Ovary (tissue), 7 donors: ENCODE measurements at regions not wholly inside any gene's neighbourhood (a gene's known extent, or its start where the extent isn't known, plus 50 kb on each side); places are given as distances from the start of the nearest gene placed in this dataset.

Experiments used
- DNase-seq, 5 donors: peaks; one replicate each; pipeline ENCODE4 v3.0.0-alpha.2; 2019 to 2020
- H3K27ac ChIP-seq, 2 donors: fragments of 200-600 bp; one replicate each; pipeline versions ENCODE4 v1.5.1 to v1.8.0; 2019 to 2022
- H3K27me3 ChIP-seq: fragments of 200-600 bp; one replicate; pipeline ENCODE4 v1.8.0; 2022
- H3K36me3 ChIP-seq: fragments of 200-600 bp; sonication (generic); one replicate; pipeline ENCODE4 v1.5.1; 2019
- H3K4me1 ChIP-seq: one replicate; pipeline ENCODE4 v1.8.1; 2013; ENCODE audit warnings: mild to moderate bottlenecking, moderate library complexity; ENCODE audit not compliant: insufficient read depth
- H3K4me3 ChIP-seq: fragments of 200-600 bp; sonication (generic); one replicate; pipeline ENCODE4 v1.5.1; 2017
- H3K9me3 ChIP-seq, 2 donors: fragments of 200-600 bp in 1 of 2; sonication (generic) in 1 of 2; one replicate each; pipeline versions ENCODE4 v1.5.1 to v1.8.1; 2013 to 2019; ENCODE audit warnings: mild to moderate bottlenecking in 1 of 2, moderate library complexity in 1 of 2
- EP300 ChIP-seq: sonication (generic); formaldehyde crosslinking; IDR thresholded peaks from one replicate; pipeline ENCODE4 v1.6.1; 2017; ENCODE audit warnings: antibody characterized with exemption
- POLR2A ChIP-seq: fragments of 450-650 bp; IDR thresholded peaks from one replicate; pipeline ENCODE4 v1.6.1; 2017; ENCODE audit warnings: antibody characterized with exemption, mild to moderate bottlenecking, moderate library complexity
- WGBS, 3 donors: extraction: QIAGEN DNeasy Blood & Tissue Kit in 1 of 3; methylation state at CpG; one replicate each; pipeline versions ENCODE4 v1.1.5 to v1.1.7; 2013 to 2017; 5-methylcytosine and 5-hydroxymethylcytosine counted together
- intact Hi-C, 4 donors: fragments of 100-400 bp; cut with DNase I; formaldehyde crosslinking; loops; one replicate each; pipeline versions ENCODE4 v1.11.0 to v1.15.1; 2022 to 2023
- TF ChIP-seq, protein P1 (sequence below), 3 donors: fragments of 450-650 bp in 2 of 3; fragments of 200-600 bp in 1 of 3; IDR thresholded peaks; one replicate each; pipeline versions ENCODE4 v1.5.1 to v1.8.0; 2016 to 2022; ENCODE audit warnings: antibody characterized with exemption in 3 of 3, mild to moderate bottlenecking in 1 of 3
- donor health status: DM: no; HTN: no; CAD: no; lungs with moderate emphysema.
- donor health status: DM: no; HTN: no; CAD: no.
- donor health status: Bipolar disorder and iron deficiency.
- donor health status: DM: no; HTN: no; CAD: no.
- donor health status: DM: yes; HTN: yes; CAD: no.

DNA sequence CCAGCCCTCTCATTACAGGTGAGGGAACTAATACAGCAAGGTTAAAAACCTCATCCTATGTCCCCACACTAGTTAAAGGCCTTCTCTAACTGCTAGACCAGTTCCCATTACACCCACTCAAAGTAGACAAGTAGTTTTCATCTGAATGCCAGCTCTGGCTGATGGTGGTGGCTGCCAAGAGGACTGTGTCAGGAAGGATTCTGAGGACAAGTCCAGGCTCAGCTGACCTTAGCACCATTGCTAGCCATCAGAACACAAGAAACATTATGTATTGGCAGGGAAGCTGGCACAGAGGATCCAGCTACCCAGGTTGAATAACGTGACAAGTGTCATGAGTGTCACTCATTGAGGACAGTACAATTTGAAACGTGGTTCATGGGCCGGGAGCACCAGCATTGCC is 163.4 kb downstream of the HSD17B3 start:
- no peak for DNase-seq
- H3K4me1 ChIP-seq, result peaks cover 18% of the 10 kb centered on the region

DNA sequence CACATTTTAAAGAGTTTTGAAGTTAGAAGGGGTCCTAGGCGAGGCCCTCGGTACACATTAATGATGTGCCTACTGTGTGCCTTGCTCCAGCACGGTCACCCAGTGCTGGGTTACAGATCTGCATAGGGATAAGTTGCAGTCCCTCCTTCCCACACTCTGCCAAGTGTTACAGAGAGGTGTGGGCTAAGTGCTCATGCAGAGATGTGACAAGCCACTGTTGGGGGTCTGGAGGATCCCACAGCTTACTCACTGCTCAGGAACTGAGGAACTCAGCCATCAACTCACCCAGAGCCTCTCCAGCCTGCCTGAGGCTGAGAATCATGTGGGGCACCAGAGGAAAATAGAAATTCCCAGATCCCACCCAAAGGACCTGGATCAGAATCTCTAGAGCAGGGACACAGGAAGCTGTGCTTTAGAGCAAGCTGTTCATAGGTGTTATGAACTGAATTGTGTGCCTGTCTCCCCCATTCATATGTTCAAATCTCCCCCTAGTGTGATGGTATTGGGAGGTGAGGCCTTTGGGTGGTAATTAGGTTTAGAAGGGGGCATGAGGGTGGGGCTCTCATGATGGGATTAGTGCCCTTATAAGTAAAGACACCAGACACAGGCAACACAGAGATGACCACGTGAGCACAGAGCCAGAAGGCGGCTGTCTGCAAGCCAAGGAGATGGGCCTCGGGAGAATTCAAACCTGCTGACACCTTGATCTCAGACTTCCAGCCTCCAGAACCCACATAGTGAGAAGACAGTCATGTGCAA is 164.1 kb downstream of the HSD17B3 start:
- Histone ChIP-seq H3K4me3 (no peak overlapping the region), H3K27me3 (no peaks in the 10 kb centered on the region), H3K9me3 (no peaks in the 10 kb centered on the region), H3K27ac (peak overlapping the region in 1 of 2 donors; percentile 50), H3K4me1 (peaks cover 18% of the 10 kb centered on the region), H3K36me3 (no peaks in the 10 kb centered on the region)
- intact Hi-C loops, result no loop called here
- TF ChIP-seq EP300 (no peak), POLR2A (no peak)
- TF ChIP-seq, protein P1, sequence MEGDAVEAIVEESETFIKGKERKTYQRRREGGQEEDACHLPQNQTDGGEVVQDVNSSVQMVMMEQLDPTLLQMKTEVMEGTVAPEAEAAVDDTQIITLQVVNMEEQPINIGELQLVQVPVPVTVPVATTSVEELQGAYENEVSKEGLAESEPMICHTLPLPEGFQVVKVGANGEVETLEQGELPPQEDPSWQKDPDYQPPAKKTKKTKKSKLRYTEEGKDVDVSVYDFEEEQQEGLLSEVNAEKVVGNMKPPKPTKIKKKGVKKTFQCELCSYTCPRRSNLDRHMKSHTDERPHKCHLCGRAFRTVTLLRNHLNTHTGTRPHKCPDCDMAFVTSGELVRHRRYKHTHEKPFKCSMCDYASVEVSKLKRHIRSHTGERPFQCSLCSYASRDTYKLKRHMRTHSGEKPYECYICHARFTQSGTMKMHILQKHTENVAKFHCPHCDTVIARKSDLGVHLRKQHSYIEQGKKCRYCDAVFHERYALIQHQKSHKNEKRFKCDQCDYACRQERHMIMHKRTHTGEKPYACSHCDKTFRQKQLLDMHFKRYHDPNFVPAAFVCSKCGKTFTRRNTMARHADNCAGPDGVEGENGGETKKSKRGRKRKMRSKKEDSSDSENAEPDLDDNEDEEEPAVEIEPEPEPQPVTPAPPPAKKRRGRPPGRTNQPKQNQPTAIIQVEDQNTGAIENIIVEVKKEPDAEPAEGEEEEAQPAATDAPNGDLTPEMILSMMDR (IDR thresholded peaks at IDR 0.05), result no peak
- 56 to 64% (median 60%) methylated on average over 6 of the region's 6 CpGs for WGBS, 3 donors
- DNase-seq, result no peak

More for the DNA sequence above, 163.4 kb downstream of the HSD17B3 start:
- 87 to 93% (median 90%) methylated on average over 3 of the region's 3 CpGs for WGBS, 3 donors
- Histone ChIP-seq H3K27ac (no peak overlapping the region), H3K9me3 (no peaks in the 10 kb centered on the region), H3K27me3 (no peaks in the 10 kb centered on the region), H3K4me3 (no peak overlapping the region), H3K36me3 (no peaks in the 10 kb centered on the region)
- TF ChIP-seq POLR2A, result no peak
- TF ChIP-seq EP300, result no peak
- TF ChIP-seq, protein P1 (IDR thresholded peaks at IDR 0.05), result no peak
- intact Hi-C loops, result no loop called here

DNA sequence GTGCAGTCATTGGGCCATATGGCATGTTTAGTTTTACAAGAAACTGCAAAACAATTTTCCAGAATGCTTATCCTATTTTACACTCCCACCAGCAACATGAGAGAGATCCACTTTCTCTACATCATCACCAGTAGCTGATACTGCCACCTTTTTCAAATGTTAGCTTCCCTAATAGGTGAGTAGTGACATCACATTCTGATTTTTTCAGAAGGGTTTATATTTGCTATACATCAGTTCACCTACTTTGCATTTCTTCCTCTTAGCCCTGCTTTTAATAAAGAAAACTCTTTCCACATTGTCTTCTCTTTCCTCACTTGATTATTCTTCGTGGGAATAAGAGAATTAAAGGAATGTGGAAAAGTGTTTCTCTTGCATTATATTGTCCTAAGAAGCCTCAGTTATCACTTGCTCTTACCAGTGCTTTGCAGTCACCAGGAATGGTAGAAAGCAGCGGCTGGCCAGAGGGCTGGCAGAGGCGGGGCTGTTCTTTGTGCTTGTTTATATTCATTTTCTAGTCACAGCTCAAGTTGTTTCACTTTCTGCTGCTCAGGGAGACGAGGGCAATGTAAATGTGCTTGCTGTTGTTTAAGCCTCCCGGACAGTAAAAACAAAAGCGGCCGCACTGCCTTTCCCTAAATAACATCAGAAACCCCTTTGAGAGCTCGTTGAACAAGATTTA is 164.8 kb downstream of the HSD17B3 start:
- Histone ChIP-seq H3K4me1 (peaks cover 18% of the 10 kb centered on the region), H3K27ac (peak overlapping the region in 1 of 2 donors; percentile 50), H3K27me3 (no peaks in the 10 kb centered on the region), H3K9me3 (no peaks in the 10 kb centered on the region), H3K36me3 (no peaks in the 10 kb centered on the region), H3K4me3 (no peak overlapping the region)
- TF ChIP-seq POLR2A, result no peak
- DNase-seq, result peak; percentile 27 to 67 (median 44)
- WGBS, 3 donors, result 2 to 10% (median 4%) methylated on average over 8 of the region's 8 CpGs
- intact Hi-C loops, result no loop called here

DNA sequence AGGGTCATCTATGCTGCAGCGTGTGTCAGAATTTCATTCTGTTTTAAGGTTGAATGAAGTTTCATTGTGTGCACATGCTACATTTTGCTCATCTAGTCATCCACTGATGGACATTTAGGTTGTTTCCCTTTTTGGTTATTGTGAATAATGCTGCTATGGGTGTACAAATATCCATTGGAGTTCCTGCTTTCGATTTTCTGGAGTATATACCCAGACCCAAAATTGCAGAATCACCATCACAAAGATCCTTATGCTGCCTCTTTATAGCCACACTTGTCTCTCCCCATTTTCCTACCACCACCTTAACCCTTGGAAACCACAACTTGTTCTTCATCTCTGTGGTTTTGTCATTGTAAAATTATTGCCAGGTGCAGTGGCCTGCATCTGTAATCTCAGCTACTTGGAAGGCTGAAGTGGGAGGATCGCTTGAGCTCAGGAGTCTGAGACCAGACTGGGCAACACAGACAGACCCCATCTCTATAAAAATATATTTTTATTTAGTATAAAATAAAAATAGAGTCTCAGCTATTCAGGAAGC is 166.2 kb downstream of the HSD17B3 start:
- no peak for DNase-seq
- WGBS, 3 donors, result 88 to 90% (median 90%) methylated on average over 3 of the region's 3 CpGs
- H3K27me3 ChIP-seq, result no peaks in the 10 kb centered on the region
- peaks cover 15% of the 10 kb centered on the region for H3K4me1 ChIP-seq
- H3K9me3 ChIP-seq, result no peaks in the 10 kb centered on the region
- no peaks in the 10 kb centered on the region for H3K36me3 ChIP-seq
- no peak overlapping the region for H3K27ac ChIP-seq
- intact Hi-C loops, result no loop called here
- no peak overlapping the region for H3K4me3 ChIP-seq
- no peak for TF ChIP-seq POLR2A
- TF ChIP-seq, protein P1 (IDR thresholded peaks at IDR 0.05), result no peak
- no peak for TF ChIP-seq EP300
